ENCODE measurements at regions not wholly inside any gene's neighbourhood (a gene's known extent, or its start where the extent isn't known, plus 50 kb on each side); places are given as distances from the start of the nearest gene placed in this dataset.

DNA sequence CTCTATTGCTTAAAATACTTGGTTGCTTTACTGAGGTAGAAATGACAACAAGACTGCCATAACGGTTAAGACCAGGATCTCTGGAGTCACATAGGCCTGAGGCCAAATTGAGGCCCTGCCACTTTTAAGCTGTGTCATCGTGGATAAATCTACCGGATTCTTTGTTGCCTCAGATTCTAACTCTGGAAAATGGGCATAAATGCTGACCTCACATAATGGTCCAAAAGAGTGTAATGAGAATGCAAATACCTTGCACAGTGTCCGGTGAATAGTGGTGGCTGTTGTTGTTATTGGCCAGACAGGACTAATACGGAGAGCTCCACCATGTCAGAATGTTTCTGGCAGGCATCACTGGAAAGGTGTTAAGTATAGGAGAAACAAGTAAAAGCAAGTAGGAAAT is 346.1 kb downstream of the LMO4 start:
- no peaks in the 10 kb centered on the region for H3K9me3 ChIP-seq
- no peak overlapping the region for H3K27ac ChIP-seq
- ATAC-seq, result no peak
- H3K36me3 ChIP-seq, result no peaks in the 10 kb centered on the region
- no peaks in the 10 kb centered on the region for H3K27me3 ChIP-seq
- intact Hi-C loops (cut with DNase I; ENCODE audit: low total_unique reads), result no loop called here
- in situ Hi-C loops (cut with MboI; ENCODE audit: low sequenced_read_pairs in 4 of 4), result no loop called here
- no peak overlapping the region for H3K4me3 ChIP-seq
- H3K4me1 ChIP-seq, result no peaks in the 10 kb centered on the region
- no peak for DNase-seq
- no peak for TF ChIP-seq POLR2A (IDR thresholded peaks at IDR 0.05)
- TF ChIP-seq, protein P1, sequence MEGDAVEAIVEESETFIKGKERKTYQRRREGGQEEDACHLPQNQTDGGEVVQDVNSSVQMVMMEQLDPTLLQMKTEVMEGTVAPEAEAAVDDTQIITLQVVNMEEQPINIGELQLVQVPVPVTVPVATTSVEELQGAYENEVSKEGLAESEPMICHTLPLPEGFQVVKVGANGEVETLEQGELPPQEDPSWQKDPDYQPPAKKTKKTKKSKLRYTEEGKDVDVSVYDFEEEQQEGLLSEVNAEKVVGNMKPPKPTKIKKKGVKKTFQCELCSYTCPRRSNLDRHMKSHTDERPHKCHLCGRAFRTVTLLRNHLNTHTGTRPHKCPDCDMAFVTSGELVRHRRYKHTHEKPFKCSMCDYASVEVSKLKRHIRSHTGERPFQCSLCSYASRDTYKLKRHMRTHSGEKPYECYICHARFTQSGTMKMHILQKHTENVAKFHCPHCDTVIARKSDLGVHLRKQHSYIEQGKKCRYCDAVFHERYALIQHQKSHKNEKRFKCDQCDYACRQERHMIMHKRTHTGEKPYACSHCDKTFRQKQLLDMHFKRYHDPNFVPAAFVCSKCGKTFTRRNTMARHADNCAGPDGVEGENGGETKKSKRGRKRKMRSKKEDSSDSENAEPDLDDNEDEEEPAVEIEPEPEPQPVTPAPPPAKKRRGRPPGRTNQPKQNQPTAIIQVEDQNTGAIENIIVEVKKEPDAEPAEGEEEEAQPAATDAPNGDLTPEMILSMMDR (IDR thresholded peaks at IDR 0.05 in 4 of 5, conservative IDR thresholded peaks at IDR 0.05 in 1 of 5), result no peak

DNA sequence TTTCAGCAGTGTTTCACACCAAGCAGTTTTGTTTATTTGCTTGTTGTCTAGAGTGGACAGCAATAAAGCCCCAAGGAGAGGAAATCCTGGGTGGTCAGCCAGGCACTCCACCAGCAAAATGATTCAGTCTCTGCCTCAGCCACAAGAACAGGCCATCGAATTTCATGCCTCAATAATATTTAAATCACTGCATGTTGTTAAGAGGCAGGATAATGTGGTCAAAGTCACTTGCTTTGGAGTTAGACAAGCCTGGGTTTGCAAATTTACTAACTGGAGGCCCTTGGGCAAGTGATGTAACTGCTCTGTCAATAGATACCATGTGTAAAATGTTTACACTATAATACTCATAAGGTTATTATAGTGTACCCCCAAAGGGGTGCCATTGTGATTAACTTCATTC is 349.6 kb downstream of the LMO4 start:
- no peak for DNase-seq
- no peaks in the 10 kb centered on the region for H3K9me3 ChIP-seq
- intact Hi-C loops (cut with DNase I; ENCODE audit: low total_unique reads) (no loop called here), in situ Hi-C loops (cut with MboI; ENCODE audit: low sequenced_read_pairs in 4 of 4) (no loop called here)
- no peak for ATAC-seq
- TF ChIP-seq, protein P1 (IDR thresholded peaks at IDR 0.05 in 4 of 5, conservative IDR thresholded peaks at IDR 0.05 in 1 of 5), result no peak
- TF ChIP-seq POLR2A (IDR thresholded peaks at IDR 0.05), result no peak
- no peak overlapping the region for H3K27ac ChIP-seq
- no peak overlapping the region for H3K4me3 ChIP-seq
- no peaks in the 10 kb centered on the region for H3K36me3 ChIP-seq
- no peaks in the 10 kb centered on the region for H3K27me3 ChIP-seq
- H3K4me1 ChIP-seq, result no peaks in the 10 kb centered on the region

DNA sequence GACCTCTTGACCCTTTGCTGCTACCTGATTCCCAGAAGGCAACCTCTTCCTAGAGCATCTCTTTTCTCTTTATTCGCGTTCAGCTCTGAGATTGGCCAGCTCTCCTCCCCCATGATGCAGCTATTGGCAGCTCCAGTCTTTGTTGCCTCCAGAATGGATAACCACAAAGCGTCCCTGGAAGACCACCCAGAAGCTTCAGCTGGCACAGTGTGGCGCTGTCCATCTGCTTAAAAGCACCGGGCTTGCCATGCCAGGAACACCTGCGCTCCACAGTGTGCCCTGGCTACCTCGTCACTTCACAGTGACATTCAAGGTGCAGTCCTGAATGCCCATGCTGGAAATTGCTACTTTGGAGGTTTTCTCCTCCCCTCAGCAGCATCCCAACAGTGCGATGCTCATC is 353.9 kb downstream of the LMO4 start:
- H3K9me3 ChIP-seq, result no peaks in the 10 kb centered on the region

DNA sequence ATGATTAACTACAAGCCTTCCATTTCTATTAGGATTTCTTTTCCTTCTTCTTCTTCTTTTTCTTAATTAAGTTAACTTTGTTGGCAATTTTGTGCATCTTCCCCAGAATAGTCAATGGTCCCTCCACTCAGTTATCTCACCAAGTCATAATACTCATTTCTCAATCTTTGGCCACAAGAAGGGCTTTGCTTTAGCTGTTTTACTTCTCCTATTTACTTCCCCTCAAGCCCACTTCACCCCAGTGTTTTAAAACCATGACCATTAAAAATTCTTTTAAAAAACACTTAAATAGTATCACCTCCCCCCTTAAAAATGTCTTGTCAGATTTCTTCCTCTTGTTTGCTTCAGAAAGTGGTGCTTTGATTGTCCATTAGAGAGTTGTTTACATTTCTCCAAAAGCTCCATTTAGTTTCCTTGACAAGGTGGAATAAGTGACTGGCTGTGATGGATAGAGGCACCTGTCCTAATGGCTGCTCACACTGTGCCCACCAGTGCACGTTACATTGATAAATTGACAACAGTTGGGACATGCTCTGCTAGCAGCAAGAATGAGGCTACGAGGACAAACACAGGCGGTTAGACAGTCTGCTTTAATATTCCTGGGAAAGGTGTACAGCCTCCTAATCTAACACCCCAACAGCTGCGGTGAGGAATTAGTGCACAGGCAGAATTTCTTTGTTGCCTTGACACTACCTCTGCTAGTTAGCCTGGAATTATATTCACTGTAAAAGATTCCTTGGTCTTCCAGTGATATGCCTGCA is 354.7 kb downstream of the LMO4 start:
- peak in 1 of 2 donors; percentile 53 for ATAC-seq
- peak overlapping the region in 1 of 4 donors; percentile 37 for H3K27ac ChIP-seq
- H3K36me3 ChIP-seq, result no peaks in the 10 kb centered on the region
- intact Hi-C loops (cut with DNase I; ENCODE audit: low total_unique reads) (no loop called here), in situ Hi-C loops (cut with MboI; ENCODE audit: low sequenced_read_pairs in 4 of 4) (no loop called here)
- TF ChIP-seq, protein P1 (IDR thresholded peaks at IDR 0.05 in 4 of 5, conservative IDR thresholded peaks at IDR 0.05 in 1 of 5), result no peak
- TF ChIP-seq POLR2A (IDR thresholded peaks at IDR 0.05), result no peak
- peaks cover 6 to 8% of the 10 kb centered on the region in 2 donors for H3K4me1 ChIP-seq
- no peaks in the 10 kb centered on the region for H3K9me3 ChIP-seq
- peak overlapping the region; percentile 55 to 74 (median 60) for H3K4me3 ChIP-seq
- DNase-seq, result no peak
- H3K27me3 ChIP-seq, result no peaks in the 10 kb centered on the region

More for the DNA sequence above, 353.9 kb downstream of the LMO4 start:
- no peak overlapping the region for H3K27ac ChIP-seq
- in situ Hi-C loops (cut with MboI; ENCODE audit: low sequenced_read_pairs in 4 of 4) (no loop called here), intact Hi-C loops (cut with DNase I; ENCODE audit: low total_unique reads) (no loop called here)
- H3K36me3 ChIP-seq, result no peaks in the 10 kb centered on the region
- no peaks in the 10 kb centered on the region for H3K27me3 ChIP-seq
- peaks cover 6 to 8% of the 10 kb centered on the region in 2 donors for H3K4me1 ChIP-seq
- ATAC-seq (no peak), DNase-seq (no peak)
- no peak for TF ChIP-seq POLR2A (IDR thresholded peaks at IDR 0.05)
- TF ChIP-seq, protein P1 (IDR thresholded peaks at IDR 0.05 in 4 of 5, conservative IDR thresholded peaks at IDR 0.05 in 1 of 5), result no peak
- H3K4me3 ChIP-seq, result no peak overlapping the region

Data from gastrocnemius medialis (tissue), 4 donors.